Astrocyte (in vitro differentiated cells and primary cell): ENCODE measurements at regions not wholly inside any gene's neighbourhood (a gene's known extent, or its start where the extent isn't known, plus 50 kb on each side); places are given as distances from the start of the nearest gene placed in this dataset.

Source experiments
- DNase-seq: peaks from one replicate; pipeline ENCODE4 v3.0.0-alpha.2; 2010; ENCODE audit warnings: low read depth
- FAIRE-seq: peaks from 2 replicates; lab custom pipeline; 2011; peaks lifted over from hg19 to GRCh38; lab: Jason Lieb, UNC
- H2AFZ ChIP-seq: 2 replicates; pipeline ENCODE4 v1.6.0; 2012; ENCODE audit warnings: low read depth, low read length, inconsistent platforms
- H3K27ac ChIP-seq: 2 replicates; pipeline ENCODE4 v1.5.1; 2011; ENCODE audit warnings: low read depth, low read length, inconsistent platforms
- H3K27me3 ChIP-seq: 2 replicates; pipeline ENCODE4 v1.6.0; 2011; ENCODE audit warnings: low read length, inconsistent platforms; ENCODE audit not compliant: insufficient read depth
- H3K36me3 ChIP-seq: 2 replicates; pipeline ENCODE4 v1.5.1; 2011; ENCODE audit warnings: low read length, inconsistent platforms; ENCODE audit not compliant: insufficient read depth
- H3K4me1 ChIP-seq: 2 replicates; pipeline ENCODE4 v1.5.1; 2011; ENCODE audit warnings: low read length, inconsistent platforms; ENCODE audit not compliant: insufficient read depth
- H3K4me2 ChIP-seq: 2 replicates; pipeline ENCODE4 v1.6.0; 2012; ENCODE audit warnings: low read length, inconsistent platforms
- H3K4me3 ChIP-seq: 2 replicates; pipeline ENCODE4 v1.5.1; 2011; ENCODE audit warnings: low read depth, mild to moderate bottlenecking, low read length, inconsistent platforms; ENCODE audit not compliant: insufficient read depth
- H3K79me2 ChIP-seq: 2 replicates; pipeline ENCODE4 v1.6.0; 2012; ENCODE audit warnings: mild to moderate bottlenecking, low read length, inconsistent platforms; ENCODE audit not compliant: insufficient read depth
- H3K9ac ChIP-seq: 2 replicates; pipeline ENCODE4 v1.6.0; 2012; ENCODE audit warnings: mild to moderate bottlenecking, low read length, inconsistent platforms
- H3K9me3 ChIP-seq: 2 replicates; pipeline ENCODE4 v1.5.1; 2012; ENCODE audit warnings: low read depth, mild to moderate bottlenecking, low read length, inconsistent platforms; ENCODE audit not compliant: insufficient read depth
- H4K20me1 ChIP-seq: 2 replicates; pipeline ENCODE4 v1.6.0; 2012; ENCODE audit warnings: low read length, inconsistent platforms; ENCODE audit not compliant: insufficient read depth
- H3K27ac Mint-ChIP-seq: one replicate; pipeline ENCODE4 v1.8.0; 2021; ENCODE audit warnings: mild to moderate bottlenecking, mixed read lengths; ENCODE audit not compliant: unreplicated experiment
- H3K27me3 Mint-ChIP-seq: one replicate; pipeline ENCODE4 v1.8.0; 2021; ENCODE audit warnings: low read depth, mixed read lengths; ENCODE audit not compliant: unreplicated experiment
- H3K36me3 Mint-ChIP-seq: one replicate; pipeline ENCODE4 v1.8.0; 2021; ENCODE audit warnings: low read depth, mixed read lengths; ENCODE audit not compliant: unreplicated experiment
- H3K4me1 Mint-ChIP-seq: one replicate; pipeline ENCODE4 v1.8.0; 2021; ENCODE audit warnings: low read depth, mixed read lengths; ENCODE audit not compliant: unreplicated experiment
- H3K4me3 Mint-ChIP-seq: one replicate; pipeline ENCODE4 v1.8.0; 2021; ENCODE audit warnings: mild to moderate bottlenecking, moderate library complexity, mixed read lengths; ENCODE audit not compliant: unreplicated experiment
- H3K9me3 Mint-ChIP-seq: one replicate; pipeline ENCODE4 v1.8.0; 2021; ENCODE audit warnings: mild to moderate bottlenecking, mixed read lengths; ENCODE audit not compliant: unreplicated experiment
- EZH2 ChIP-seq: IDR thresholded peaks from 2 replicates; pipeline ENCODE4 v1.6.1; 2012; ENCODE audit warnings: mild to moderate bottlenecking, low read length, inconsistent platforms; ENCODE audit not compliant: insufficient read depth
- TF ChIP-seq, protein P1 (sequence below): IDR thresholded peaks from 2 replicates; pipeline ENCODE4 v1.5.1; 2011; ENCODE audit warnings: low read depth, mild to moderate bottlenecking, inconsistent platforms, low read length, moderate library complexity; ENCODE audit not compliant: insufficient read depth

DNA sequence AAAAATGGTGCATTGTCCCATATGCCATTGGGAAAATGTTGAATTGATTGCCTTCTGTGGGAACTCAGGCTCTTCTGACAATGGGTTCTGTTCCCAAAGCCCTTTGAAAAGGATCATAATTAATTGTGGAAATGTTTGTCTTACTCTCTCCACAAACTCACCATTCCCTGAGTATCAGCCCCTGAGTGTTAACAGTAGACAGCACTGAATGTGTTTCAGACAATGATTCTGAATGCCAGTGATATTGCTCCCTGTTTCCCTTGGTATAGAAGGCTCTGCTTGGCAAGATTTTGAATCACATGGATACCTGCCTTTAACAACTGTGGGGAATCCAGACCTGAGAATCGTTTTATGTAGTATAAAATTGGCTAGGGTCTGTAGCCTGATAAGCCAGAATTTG, 1096.8 kb downstream of the ADGRL2 start:
- no peak overlapping the region for H3K27ac ChIP-seq
- H2AFZ ChIP-seq = no peak overlapping the region
- H3K36me3 ChIP-seq = no peaks in the 10 kb centered on the region
- Mint-ChIP-seq H3K27me3 (no peaks in the 10 kb centered on the region), H3K9me3 (no peaks in the 10 kb centered on the region), H3K27ac (no peak overlapping the region), H3K36me3 (no peaks in the 10 kb centered on the region), H3K4me3 (no peak overlapping the region), H3K4me1 (no peaks in the 10 kb centered on the region)
- H3K27me3 ChIP-seq = no peaks in the 10 kb centered on the region
- no peaks in the 10 kb centered on the region for H4K20me1 ChIP-seq
- no peak overlapping the region for H3K4me2 ChIP-seq
- no peak overlapping the region for H3K9ac ChIP-seq
- H3K4me1 ChIP-seq = no peaks in the 10 kb centered on the region
- H3K4me3 ChIP-seq = no peak overlapping the region
- H3K9me3 ChIP-seq = no peaks in the 10 kb centered on the region
- TF ChIP-seq, protein P1, sequence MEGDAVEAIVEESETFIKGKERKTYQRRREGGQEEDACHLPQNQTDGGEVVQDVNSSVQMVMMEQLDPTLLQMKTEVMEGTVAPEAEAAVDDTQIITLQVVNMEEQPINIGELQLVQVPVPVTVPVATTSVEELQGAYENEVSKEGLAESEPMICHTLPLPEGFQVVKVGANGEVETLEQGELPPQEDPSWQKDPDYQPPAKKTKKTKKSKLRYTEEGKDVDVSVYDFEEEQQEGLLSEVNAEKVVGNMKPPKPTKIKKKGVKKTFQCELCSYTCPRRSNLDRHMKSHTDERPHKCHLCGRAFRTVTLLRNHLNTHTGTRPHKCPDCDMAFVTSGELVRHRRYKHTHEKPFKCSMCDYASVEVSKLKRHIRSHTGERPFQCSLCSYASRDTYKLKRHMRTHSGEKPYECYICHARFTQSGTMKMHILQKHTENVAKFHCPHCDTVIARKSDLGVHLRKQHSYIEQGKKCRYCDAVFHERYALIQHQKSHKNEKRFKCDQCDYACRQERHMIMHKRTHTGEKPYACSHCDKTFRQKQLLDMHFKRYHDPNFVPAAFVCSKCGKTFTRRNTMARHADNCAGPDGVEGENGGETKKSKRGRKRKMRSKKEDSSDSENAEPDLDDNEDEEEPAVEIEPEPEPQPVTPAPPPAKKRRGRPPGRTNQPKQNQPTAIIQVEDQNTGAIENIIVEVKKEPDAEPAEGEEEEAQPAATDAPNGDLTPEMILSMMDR = no peak
- no peak for TF ChIP-seq EZH2
- DNase-seq = no peak
- FAIRE-seq = no peak
- H3K79me2 ChIP-seq = no peaks in the 10 kb centered on the region

DNA sequence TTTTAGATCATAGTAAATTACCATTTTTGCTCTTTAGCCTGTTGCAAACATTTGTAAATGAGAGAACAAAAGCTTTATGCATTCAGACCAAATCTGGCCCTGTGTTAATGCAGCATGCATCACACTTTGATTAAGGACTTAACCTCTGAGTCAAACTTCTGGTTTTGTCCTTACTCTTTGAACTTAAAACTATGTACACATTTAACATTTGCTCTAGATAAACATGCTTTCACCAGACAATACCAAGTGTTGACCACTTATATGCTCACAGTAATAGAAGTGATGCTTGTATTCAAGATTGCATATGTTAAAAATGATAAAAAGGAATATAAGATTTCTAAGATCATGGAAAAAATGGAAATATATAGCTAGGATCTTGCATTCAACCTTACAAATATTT, 1095.3 kb downstream of the ADGRL2 start:
- no peak overlapping the region for H3K4me2 ChIP-seq
- no peaks in the 10 kb centered on the region for H3K4me1 ChIP-seq
- H3K4me3 ChIP-seq = no peak overlapping the region
- no peaks in the 10 kb centered on the region for H4K20me1 ChIP-seq
- FAIRE-seq (no peak), DNase-seq (no peak)
- H3K27ac Mint-ChIP-seq = no peak overlapping the region
- H3K9ac ChIP-seq = no peak overlapping the region
- H3K36me3 ChIP-seq = no peaks in the 10 kb centered on the region
- TF ChIP-seq EZH2 = no peak
- TF ChIP-seq, protein P1 = no peak
- no peak overlapping the region for H2AFZ ChIP-seq
- no peaks in the 10 kb centered on the region for H3K27me3 Mint-ChIP-seq
- H3K4me1 Mint-ChIP-seq = no peaks in the 10 kb centered on the region
- H3K79me2 ChIP-seq = no peaks in the 10 kb centered on the region
- no peak overlapping the region for H3K27ac ChIP-seq
- H3K4me3 Mint-ChIP-seq = no peak overlapping the region
- H3K36me3 Mint-ChIP-seq = no peaks in the 10 kb centered on the region
- no peaks in the 10 kb centered on the region for H3K27me3 ChIP-seq
- H3K9me3 Mint-ChIP-seq = peaks cover 2% of the 10 kb centered on the region
- H3K9me3 ChIP-seq = no peaks in the 10 kb centered on the region

DNA sequence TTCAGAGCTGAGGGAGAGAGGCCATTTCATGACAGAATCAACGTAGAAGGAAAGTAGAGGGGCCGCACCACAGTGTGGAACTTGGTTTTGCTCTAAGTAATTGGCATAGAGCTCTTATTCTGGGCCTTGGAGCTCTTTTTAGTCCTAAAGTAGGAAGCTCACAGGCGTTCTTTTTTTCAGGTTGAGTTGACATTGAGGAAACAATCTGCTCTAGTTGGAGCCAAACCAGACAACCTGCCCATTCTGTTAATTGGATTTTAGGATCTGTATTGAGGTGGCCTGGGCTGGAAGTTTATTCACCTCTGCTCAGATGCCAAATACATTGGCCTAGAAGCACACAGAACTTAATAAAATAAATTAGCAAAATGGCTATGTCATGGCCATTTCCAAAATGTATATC, 1093.9 kb downstream of the ADGRL2 start:
- H4K20me1 ChIP-seq = no peaks in the 10 kb centered on the region
- H3K27ac ChIP-seq = no peak overlapping the region
- H3K4me1 ChIP-seq = no peaks in the 10 kb centered on the region
- no peak overlapping the region for H3K4me3 ChIP-seq
- H3K9me3 ChIP-seq = no peaks in the 10 kb centered on the region
- no peaks in the 10 kb centered on the region for H3K27me3 ChIP-seq
- DNase-seq = no peak
- H3K4me2 ChIP-seq = no peak overlapping the region
- Mint-ChIP-seq H3K4me1 (no peaks in the 10 kb centered on the region), H3K9me3 (peaks cover 2% of the 10 kb centered on the region), H3K4me3 (no peak overlapping the region), H3K36me3 (no peaks in the 10 kb centered on the region), H3K27me3 (no peaks in the 10 kb centered on the region), H3K27ac (no peak overlapping the region)
- no peaks in the 10 kb centered on the region for H3K79me2 ChIP-seq
- no peak overlapping the region for H2AFZ ChIP-seq
- no peak for TF ChIP-seq EZH2
- TF ChIP-seq, protein P1 = no peak
- no peak overlapping the region for H3K9ac ChIP-seq
- H3K36me3 ChIP-seq = no peaks in the 10 kb centered on the region
- no peak for FAIRE-seq
